GM19467 (cell line): ENCODE measurements at regions not wholly inside any gene's neighbourhood (a gene's known extent, or its start where the extent isn't known, plus 50 kb on each side); places are given as distances from the start of the nearest gene placed in this dataset.

Experiments
- ATAC-seq: cut with Tn5 transposase; IDR thresholded peaks from one replicate; pipeline ENCODE4 v1.9.1; 2021; ENCODE audit warnings: mild to moderate bottlenecking, moderate library complexity; ENCODE audit not compliant: unreplicated experiment

DNA sequence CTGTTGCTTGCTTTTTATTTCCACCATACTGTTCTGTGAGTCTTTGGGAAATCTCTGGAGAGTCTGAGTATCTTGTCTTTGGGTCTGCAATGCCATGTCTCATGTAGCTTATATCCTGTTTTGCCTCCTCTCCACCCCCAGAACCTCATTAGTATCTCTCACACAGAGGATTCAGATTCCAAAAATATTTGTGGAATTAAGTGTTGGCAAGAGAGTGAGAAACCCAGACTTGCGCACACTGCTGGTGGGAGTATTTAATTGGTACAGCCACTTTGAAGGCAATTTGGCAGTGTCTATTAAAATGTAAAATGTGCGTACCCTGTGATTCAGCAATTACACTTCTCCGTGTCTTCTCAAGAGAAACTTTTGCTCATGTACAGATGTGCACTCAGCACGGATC is 68.6 kb downstream of the ZNF621 start:
- ATAC-seq: no peak

DNA sequence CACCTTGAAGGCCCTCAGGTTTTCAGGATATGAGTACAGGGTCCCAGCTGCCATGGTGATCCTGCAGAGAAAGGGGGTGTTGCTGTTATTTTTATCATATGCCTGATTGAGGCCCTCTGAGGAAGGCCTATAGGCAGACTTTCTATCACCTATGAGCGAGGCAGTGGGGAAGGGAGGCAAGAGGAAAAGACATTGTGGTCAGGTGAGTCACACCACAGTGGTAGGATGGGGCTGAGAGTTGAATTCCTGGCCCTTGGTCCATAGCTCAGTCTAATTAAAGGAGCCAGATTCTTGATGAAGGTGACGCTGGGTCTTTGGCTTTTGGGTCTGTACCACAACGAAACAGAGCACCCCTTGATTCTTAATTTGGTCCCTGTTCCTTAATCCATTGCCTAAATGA is 72.7 kb downstream of the ZNF621 start:
- no peak for ATAC-seq

DNA sequence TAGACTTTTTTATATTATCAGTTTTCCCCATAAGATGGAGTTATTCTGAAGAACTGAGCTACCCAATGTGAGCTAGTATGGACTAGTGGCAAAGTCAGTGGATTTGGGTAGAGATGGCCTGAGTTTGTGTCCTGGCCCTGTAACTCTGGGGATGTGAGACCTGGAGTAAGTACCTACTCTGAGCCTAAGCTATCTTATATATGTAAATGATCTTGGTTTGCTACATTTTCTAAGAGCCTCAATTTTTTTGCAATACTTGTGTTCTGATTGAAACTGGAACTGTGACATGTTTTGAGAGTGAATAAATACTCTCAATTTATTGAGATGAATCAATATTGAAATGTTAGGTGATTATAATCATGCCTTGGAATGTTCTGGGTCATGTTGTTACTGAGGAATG is 73.6 kb downstream of the ZNF621 start:
- no peak for ATAC-seq

DNA sequence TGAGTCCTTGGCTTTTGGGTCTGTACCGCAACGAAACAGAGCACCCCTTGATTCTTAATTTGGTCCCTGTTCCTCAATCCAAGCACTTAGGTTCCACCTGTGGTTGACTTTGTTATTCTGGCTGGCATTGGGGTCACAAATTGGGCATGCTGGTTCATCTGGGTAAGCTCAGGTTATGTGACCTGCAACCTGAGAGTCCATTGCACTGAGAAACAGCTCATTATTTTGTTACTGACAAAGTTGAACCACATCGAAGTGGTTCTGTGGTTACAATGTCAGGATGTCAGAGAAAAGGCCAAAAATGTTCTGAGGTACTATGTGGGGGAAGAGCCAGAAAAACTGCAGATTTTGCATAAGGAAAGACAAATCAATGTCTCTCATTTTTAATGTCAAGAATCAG is 74.2 kb downstream of the ZNF621 start:
- no peak for ATAC-seq

DNA sequence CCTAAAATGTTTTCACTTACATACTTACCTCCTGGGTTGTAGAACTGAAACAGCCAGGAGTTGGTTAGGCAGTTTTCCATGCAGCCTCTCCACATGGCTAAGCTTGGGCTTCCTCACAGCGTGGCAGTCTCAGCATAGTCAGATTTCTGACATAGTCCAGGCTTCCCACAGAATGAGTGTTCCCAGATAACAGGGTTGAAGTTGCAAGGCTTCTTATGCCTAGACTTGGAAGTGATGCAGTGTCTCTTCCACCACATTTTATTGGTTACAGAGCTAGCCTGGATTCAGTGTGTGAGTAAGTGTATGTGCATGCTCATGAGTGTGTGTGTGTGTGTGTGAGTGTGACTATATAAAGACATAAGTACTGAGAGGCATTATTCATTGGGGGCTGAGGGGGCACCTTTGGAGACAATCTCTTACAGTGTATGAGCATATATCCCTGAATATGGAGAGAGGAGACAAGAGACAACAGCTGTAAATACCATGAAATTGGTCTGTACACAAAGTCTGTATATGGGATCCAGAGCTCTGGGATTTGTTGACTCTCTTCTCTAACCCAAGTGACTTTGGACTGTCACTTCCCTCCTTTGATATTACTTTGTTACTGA is 78.1 kb downstream of the ZNF621 start:
- no peak for ATAC-seq

DNA sequence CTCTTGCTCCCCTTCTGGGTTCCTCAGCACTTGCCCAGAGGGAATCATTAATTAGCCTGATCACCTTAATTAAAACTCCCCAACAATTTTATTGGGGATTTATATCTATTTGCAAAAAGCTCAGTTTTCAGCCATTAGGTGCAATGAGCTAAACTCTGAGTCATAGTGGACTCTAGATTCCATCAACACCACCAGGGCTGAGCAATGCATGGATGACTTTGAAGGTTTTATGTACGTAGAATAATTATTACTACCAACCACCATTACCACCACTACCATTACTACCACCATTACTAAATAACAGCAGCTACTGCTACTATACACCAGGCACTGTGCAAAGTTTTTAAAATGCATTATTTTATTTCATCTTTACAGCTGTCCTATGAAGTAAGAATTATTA is 81.2 kb downstream of the ZNF621 start:
- no peak for ATAC-seq

DNA sequence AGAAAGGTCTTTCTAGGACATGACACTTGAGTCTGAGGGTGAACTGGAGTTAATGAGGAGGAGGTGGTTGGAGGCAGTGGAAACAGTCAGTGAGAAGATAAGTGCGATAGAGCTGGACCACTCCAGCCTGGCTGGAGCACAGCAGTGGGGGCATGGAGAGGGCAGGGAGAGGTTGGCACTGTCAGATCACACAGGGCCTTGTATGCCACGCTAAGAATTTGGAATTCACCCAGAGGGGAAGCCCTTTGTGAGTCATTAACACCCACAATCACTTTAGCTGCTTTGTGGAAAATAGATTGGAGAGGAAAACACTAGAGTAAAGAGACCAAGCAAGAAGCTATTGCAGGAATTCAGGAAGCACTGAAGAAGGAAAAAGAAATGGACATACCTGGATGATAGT is 83.3 kb downstream of the ZNF621 start:
- no peak for ATAC-seq

DNA sequence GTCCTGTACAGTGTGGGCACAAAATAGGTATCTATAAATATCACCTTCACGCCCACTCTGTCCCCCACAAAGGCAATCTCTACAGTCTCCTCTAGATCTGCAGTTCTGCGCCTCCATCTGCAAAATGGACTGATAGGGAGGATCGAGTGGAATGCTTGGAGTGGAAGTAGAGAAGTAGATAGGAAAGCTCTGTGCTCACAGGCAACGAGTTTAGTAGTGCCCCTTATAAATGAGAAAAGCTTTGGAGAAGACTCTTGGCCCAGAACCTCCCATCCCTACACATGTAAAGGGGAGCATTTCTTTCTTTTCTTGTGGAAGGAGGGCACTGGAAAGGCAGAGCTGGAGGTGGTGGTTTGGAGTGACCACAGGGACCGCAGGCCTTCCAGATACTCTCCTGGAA is 88.5 kb downstream of the ZNF621 start:
- ATAC-seq: no peak

DNA sequence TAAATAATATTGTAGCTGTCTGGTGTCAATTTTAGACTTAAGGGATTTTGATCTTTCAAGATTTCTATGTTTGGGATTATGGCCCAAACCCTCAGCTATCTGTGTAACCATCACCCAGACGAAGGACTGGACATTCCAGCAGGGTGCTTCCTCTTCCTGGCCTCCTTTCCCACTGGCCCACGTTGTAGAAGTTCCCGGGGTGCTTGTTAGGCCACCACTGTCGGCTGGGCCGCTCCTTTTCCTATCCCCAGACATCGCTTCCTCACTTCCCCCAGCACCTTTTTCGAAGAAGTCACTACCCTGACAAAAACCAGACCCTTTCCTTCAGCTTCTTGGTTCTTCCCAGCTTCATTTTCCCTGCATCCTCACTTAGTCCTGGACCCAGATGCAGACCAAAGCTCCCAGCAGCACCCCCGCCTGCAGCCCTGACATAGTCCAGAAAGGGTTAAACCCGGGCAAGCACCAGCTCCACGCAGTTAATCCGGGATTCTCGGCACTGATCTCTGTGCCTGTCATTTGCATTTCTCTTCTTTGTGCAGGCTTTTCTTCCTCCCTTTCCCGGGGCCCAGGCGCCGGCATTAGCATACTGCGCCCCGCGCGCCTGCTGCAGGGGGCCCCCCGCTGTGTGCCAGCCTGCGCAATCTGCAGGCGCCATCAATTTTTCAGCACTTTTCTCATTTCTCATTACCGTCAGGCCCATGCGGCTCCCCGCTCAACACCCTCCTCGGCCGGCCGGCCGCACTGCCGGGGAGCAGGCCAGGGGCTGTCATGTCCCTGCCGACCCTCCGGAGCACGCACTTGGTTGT is 90.6 kb downstream of the ZNF621 start:
- no peak for ATAC-seq

DNA sequence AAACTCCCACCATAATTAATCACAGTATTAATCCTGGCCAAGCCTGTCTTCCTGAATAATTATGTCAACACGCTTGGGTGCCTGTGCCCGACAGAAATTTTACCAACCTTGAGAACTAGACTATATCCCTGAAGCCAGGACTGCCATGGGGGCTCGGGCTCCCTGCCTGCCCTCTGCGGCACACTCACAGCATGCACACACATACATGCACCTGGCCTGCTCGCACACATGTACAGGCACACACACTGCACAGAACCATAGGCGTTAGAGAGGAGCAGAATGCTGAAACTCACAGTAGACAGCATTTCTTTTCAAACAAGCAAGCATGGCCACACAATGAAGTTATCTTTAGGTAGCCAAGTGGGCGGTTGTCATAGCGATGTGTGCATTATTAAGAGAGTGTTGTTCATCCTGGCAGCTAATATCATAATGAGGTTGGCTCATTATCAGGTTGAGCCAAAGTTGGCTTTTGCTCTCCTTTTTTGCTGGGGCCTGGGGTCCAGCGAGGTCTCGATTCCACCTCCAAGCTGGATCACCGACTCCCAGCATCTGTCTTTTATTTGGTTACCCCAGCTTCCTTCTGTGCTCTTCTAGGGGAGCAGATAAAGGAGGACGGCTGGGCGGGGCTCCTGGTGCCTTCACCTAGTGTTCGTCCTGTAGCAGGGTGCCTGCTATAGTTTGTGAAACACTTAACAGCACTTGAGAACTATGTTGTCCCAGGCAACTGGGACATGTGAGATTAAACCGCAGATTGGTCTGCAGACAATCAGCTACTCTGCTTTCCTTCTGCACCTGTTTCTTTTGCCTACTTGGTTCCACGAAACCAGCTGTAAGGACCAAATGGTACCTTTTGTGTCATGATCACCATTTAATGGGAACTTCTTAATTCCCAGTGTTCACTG is 91.4 kb downstream of the ZNF621 start:
- no peak for ATAC-seq

DNA sequence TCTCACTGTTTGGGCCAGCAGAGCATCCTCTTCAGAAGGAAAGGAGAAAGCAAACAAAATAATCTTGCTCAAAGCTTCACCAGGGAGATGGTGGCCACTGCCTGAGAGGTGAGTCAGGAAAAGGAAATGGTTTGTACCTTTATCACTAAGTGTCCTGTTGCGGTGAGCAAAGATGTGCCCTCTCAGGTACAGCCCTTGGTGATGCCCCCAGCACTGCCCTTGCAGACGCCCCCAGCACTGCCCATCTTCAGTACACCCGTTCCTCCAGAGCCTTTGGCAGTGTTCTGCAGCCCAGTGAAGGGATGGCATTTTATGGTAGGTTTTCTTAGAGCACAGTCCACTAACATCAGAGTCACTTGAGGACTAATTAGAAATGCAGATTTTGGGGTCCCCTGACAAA is 92.3 kb downstream of the ZNF621 start:
- ATAC-seq: no peak

DNA sequence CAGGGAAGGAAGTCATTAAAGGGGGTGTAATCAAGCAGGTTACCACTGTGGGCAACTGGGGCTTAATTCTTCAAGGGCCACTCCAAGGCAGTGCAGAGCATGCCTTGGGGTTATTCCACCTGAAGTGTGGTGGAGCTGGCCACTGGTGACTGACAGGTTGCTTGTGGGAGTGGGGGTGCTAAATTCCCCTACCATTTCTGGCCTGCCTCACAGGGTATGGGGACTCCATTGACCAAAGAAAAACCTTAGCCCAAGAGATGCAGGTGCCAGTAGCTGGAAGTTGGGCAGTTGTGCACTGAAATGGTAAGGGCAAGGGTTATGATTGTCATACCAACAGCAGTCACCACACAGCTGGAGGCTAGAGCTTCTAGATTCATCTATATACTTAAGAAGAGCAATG is 93.4 kb downstream of the ZNF621 start:
- no peak for ATAC-seq

DNA sequence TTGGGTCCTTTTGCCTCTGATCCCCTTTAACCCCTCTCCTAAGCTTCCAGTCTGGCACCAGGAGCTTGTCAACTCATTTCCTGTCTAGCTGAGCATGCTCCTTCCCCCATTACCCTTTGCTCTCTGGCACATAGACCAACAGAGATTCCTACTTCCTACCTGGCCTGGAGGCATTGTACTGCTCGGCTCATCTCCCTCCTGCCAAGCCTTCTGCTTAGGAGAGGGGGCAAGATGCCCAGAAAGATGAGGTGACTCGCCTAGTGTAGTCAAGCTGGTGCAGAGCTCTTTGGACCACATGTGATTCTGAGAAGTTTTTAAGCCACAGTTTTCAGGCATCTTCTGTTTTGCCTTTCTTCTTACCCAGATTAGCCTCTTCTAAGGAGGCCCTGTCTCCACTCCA is 95.4 kb downstream of the ZNF621 start:
- ATAC-seq: no peak

DNA sequence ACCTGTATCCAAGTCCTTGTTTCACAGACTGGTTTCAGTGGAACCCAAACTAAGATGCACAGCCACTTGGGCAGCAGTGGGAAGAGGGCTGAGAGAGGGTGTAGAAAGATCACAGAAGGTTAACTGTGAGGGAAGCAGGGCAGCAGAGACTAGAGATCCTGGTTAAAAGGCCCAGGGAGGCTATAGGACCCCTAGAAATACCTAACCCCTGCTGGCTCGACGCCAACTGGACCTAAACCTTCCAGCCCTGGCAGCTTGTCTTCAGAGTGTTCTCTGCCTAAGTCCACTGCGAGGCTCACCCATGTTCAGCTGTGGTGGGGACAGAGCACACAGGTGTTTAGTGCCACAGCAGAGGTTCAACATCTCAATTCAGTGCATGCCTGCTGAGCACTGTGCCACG is 96.5 kb downstream of the ZNF621 start:
- no peak for ATAC-seq

DNA sequence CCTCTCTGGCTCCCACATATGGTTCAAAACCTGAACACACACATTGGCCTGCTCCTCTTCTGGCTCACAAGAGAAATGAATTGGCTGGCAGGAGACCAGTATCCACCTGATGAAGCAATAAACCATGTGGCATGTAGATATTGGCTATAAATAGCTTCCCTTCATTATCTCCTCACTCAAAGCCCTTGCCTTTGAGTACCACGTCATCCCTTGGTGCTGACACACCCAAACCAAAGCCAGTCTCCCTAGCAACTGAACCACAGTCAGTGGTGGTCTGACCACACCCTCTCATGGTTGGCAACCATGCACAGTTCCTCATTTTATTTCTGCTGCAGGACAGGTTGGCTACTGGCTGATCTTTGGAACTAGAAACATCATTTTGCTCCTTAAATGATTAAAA is 98.8 kb downstream of the ZNF621 start:
- peak; percentile 86 for ATAC-seq

DNA sequence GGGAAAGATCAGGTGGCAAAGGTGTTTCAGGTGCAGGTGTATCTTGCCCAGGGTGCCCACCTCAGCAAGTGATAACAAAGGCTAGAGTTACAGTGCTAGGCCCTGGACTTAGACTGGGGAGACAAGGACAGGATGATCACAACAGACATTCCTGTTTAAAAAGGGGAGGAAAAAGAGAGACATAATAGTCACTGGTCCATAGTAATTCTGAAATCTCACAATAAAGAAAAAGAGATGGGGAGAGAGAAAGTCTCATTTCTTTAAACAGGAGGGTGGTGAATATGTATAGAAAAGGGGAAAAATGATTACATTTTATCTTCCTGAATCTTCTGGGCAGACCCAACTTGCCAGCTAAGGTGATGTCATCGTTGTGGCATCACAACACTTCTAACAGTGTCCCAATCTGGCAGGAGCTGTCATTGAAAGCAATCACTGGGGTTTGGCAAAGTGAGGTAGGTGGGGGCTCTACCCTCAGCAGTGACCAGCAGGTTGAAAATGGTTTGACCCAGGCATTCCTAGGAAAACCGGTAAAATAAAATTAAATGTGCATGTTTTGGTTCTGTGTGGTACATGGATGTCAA is 99.5 kb downstream of the ZNF621 start:
- no peak for ATAC-seq

DNA sequence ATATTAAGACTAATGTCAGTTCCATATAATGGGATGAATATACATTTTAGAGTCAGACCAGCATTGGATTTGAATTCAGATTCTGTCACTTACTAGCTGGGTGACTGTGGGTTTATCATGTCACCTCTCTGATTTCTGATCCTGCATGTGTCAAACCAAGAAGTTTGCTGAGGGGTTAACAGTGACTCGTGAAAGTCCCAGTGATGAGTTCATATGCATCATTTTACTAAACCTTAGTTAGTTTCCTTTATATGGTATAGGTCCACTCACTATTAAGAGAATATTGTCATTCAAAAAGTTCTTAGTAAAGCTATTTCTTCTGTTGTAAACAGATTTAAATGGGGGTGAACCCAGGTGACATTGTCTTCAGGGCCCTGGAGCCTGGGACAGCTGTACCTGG is 102.3 kb downstream of the ZNF621 start:
- ATAC-seq: no peak

DNA sequence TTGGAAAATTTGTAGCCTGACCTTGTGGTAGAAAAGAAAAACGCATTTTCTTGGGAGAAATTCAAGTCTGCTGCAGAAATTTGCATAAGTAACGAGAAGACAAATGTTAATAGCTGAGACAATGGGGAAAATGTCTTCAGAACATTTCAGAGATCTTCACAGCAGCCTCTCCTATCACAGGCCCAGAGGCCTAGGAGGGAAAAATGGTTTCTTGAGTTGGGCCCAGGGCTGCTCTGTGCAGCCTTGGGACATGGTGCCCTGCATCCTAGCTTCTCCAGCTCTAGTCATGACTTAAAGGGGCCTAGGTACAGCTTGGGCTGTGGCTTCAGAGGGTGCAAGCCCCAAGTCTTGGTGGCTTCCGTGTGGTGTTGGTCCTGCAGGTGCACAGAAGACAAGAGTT is 104.2 kb downstream of the ZNF621 start:
- ATAC-seq: no peak

DNA sequence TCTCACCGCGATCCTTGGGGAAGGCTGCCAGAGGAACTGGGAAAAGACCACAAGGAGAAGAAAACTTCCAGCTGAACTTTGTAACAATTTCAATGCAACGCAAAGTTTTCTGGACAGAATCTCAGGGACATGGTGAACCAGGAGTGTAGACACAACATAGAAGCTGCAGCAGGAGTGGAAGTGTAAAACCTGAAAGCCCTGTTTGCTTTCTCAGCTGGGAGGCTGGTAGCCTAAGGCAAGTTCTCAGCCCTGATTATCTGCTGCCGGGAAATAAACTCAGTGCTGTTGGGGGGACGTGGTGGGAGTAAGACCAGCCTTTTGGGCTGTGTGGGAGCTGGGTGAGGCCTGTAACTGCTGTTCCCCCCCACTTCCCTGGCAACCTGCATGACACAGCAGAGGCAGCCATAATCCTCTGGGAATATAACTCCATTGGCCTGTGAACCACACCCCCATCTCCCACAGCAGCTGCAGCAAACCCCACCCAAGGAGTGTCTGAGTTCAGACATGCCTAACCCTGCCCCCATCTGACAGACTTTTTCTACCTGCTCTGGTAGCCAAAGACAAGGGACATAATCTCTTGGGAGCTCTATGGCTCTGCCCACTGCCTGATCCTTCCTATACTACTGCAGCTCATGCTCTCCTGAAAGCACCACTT is 106.7 kb downstream of the ZNF621 start:
- no peak for ATAC-seq

DNA sequence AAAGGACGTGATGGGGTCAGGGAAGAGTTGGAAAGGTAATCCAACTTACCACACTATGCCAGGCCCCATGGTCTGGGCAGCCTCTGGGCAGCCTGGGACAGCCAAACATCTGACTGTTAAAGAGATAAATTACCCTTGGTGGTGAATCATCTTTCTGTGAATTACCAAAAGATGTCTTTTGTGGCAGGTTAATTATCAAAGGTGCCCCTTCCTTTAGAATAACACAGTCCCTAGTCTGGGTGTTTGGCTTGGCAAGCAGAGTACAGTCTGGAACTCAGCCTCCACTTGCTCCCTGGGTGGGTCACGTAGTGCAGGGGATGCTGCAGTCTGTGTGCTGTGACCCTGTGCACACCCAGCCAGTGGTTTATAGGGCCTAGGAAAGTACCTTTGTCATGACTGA is 113.1 kb downstream of the ZNF621 start:
- ATAC-seq: no peak

DNA sequence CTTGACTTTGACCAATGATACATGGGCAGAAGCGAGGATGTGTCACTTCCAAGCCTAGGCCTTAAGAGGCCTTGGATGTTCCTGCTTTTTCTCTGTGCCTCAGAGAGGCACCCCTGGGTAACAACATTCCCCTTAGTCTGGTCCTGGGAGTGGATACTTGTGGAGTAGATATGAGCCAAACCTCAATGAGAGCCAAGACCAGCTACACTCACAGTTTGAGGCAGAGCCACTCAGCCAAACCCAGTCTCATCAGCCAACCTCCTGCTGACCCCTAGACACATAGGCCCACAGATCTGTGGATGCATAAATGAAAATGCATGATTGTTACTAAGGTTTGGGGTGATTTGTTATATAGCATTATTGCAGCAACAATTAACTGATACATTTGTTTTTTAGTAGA is 114.2 kb downstream of the ZNF621 start:
- ATAC-seq: no peak
